Endodermal cell (in vitro differentiated cells): ENCODE measurements at regions not wholly inside any gene's neighbourhood (a gene's known extent, or its start where the extent isn't known, plus 50 kb on each side); places are given as distances from the start of the nearest gene placed in this dataset.

Source experiments
- DNase-seq: peaks from one replicate; pipeline ENCODE4 v3.0.0-alpha.2; 2017
- H3K27ac ChIP-seq: 2 replicates; pipeline ENCODE4 v1.5.1; 2013; ENCODE audit warnings: mild to moderate bottlenecking, low read depth, low read length, moderate library complexity
- H3K27me3 ChIP-seq: 2 replicates; pipeline ENCODE4 v1.6.1; 2013; ENCODE audit warnings: mild to moderate bottlenecking, low read length, moderate library complexity; ENCODE audit not compliant: insufficient read depth, control insufficient read depth, poor library complexity, severe bottlenecking
- H3K36me3 ChIP-seq: 2 replicates; pipeline ENCODE4 v1.7.0; 2013; ENCODE audit warnings: mild to moderate bottlenecking, low read length, moderate library complexity; ENCODE audit not compliant: control insufficient read depth, insufficient read depth
- H3K4me1 ChIP-seq: one replicate; pipeline ENCODE4 v1.7.0; 2013; ENCODE audit warnings: low read length; ENCODE audit not compliant: control insufficient read depth, insufficient read depth
- H3K4me3 ChIP-seq: 2 replicates; pipeline ENCODE4 v1.5.1; 2013; ENCODE audit warnings: mild to moderate bottlenecking, low read length, moderate library complexity
- H3K9ac ChIP-seq: 2 replicates; pipeline ENCODE4 v1.6.1; 2013; ENCODE audit warnings: mild to moderate bottlenecking, low read length, moderate library complexity; ENCODE audit not compliant: poor library complexity, severe bottlenecking; ENCODE audit errors: extremely low read depth
- H3K9me3 ChIP-seq: 2 replicates; pipeline ENCODE4 v1.6.1; 2013; ENCODE audit warnings: mild to moderate bottlenecking, low read length, moderate library complexity; ENCODE audit not compliant: control insufficient read depth
- H3K27ac Mint-ChIP-seq: 2 replicates; pipeline ENCODE4 v1.8.0; 2020; ENCODE audit warnings: mixed read lengths
- H3K27me3 Mint-ChIP-seq: 2 replicates; pipeline ENCODE4 v1.8.0; 2021; ENCODE audit warnings: mild to moderate bottlenecking, mixed read lengths; ENCODE audit not compliant: insufficient read depth
- H3K36me3 Mint-ChIP-seq: 2 replicates; pipeline ENCODE4 v1.8.0; 2020; ENCODE audit warnings: low read depth, mixed read lengths
- H3K4me1 Mint-ChIP-seq: 2 replicates; pipeline ENCODE4 v1.8.0; 2020; ENCODE audit warnings: mixed read lengths
- H3K4me3 Mint-ChIP-seq: 2 replicates; pipeline ENCODE4 v1.8.0; 2020; ENCODE audit warnings: mild to moderate bottlenecking, moderate library complexity, mixed read lengths
- H3K9me3 Mint-ChIP-seq: 2 replicates; pipeline ENCODE4 v1.8.0; 2020; ENCODE audit warnings: mild to moderate bottlenecking, mixed read lengths
- CTCF ChIP-seq: fragments of 200-600 bp; sonication (generic); conservative IDR thresholded peaks from 2 replicates; pipeline ENCODE4 v1.5.0; 2021; ENCODE audit warnings: antibody characterized with exemption, mild to moderate bottlenecking
- WGBS, 2 experiments: methylation state at CpG; one replicate each; pipeline versions ENCODE4 v1.1.5 to v1.1.7; 2013; ENCODE audit warnings: missing lambda C conversion rate in 2 of 2, mixed read lengths in 1 of 2; ENCODE audit not compliant: insufficient coverage in 1 of 2, insufficient read length in 1 of 2; 5-methylcytosine and 5-hydroxymethylcytosine counted together

GRCh38 chr13:42394711-42395085, 122.7 kb downstream of the AKAP11 start:
- Histone ChIP-seq H3K36me3 (no peaks in the 10 kb centered on the region), H3K4me1 (no peaks in the 10 kb centered on the region), H3K27me3 (no peaks in the 10 kb centered on the region), H3K9me3 (no peaks in the 10 kb centered on the region), H3K27ac (no peak overlapping the region), H3K4me3 (no peak overlapping the region), H3K9ac (no peak overlapping the region)
- peaks cover 7% of the 10 kb centered on the region for H3K4me1 Mint-ChIP-seq
- H3K27ac Mint-ChIP-seq: no peak overlapping the region
- no peaks in the 10 kb centered on the region for H3K9me3 Mint-ChIP-seq
- H3K36me3 Mint-ChIP-seq: no peaks in the 10 kb centered on the region
- no peak overlapping the region for H3K4me3 Mint-ChIP-seq
- 93% methylated on average over 2 of the region's 2 CpGs for WGBS, 2 experiments
- no peak for TF ChIP-seq CTCF
- DNase-seq: no peak
- H3K27me3 Mint-ChIP-seq: peaks cover 19% of the 10 kb centered on the region

- Histone ChIP-seq H3K27ac (no peak overlapping the region), H3K4me1 (no peaks in the 10 kb centered on the region), H3K36me3 (no peaks in the 10 kb centered on the region), H3K27me3 (no peaks in the 10 kb centered on the region), H3K9me3 (no peaks in the 10 kb centered on the region), H3K9ac (no peak overlapping the region), H3K4me3 (no peak overlapping the region)
- TF ChIP-seq CTCF: no peak
- no peaks in the 10 kb centered on the region for H3K9me3 Mint-ChIP-seq
- peaks cover 19% of the 10 kb centered on the region for H3K27me3 Mint-ChIP-seq
- H3K27ac Mint-ChIP-seq: no peak overlapping the region
- WGBS, 2 experiments: 81 to 92% methylated on average over 7 to 13 of the region's 13 CpGs
- H3K36me3 Mint-ChIP-seq: no peaks in the 10 kb centered on the region
- H3K4me1 Mint-ChIP-seq: peaks cover 7% of the 10 kb centered on the region
- no peak for DNase-seq
- H3K4me3 Mint-ChIP-seq: no peak overlapping the region
Measured at GRCh38 chr13:42395086-42395821, 123.3 kb downstream of the AKAP11 start.

GRCh38 chr13:42396501-42396900, 124.5 kb downstream of the AKAP11 start:
- WGBS, 2 experiments: 91 to 97% methylated on average over 7 to 9 of the region's 9 CpGs
- Histone ChIP-seq H3K4me1 (no peaks in the 10 kb centered on the region), H3K27me3 (no peaks in the 10 kb centered on the region), H3K27ac (no peak overlapping the region), H3K36me3 (no peaks in the 10 kb centered on the region), H3K9ac (no peak overlapping the region), H3K4me3 (no peak overlapping the region), H3K9me3 (no peaks in the 10 kb centered on the region)
- no peak for TF ChIP-seq CTCF
- no peak for DNase-seq
- H3K4me1 Mint-ChIP-seq: peaks cover 7% of the 10 kb centered on the region
- no peaks in the 10 kb centered on the region for H3K9me3 Mint-ChIP-seq
- no peaks in the 10 kb centered on the region for H3K36me3 Mint-ChIP-seq
- peaks cover 19% of the 10 kb centered on the region for H3K27me3 Mint-ChIP-seq
- no peak overlapping the region for H3K4me3 Mint-ChIP-seq
- no peak overlapping the region for H3K27ac Mint-ChIP-seq
